Hepatic stellate cell (primary cell): ENCODE measurements at regions not wholly inside any gene's neighbourhood (a gene's known extent, or its start where the extent isn't known, plus 50 kb on each side); places are given as distances from the start of the nearest gene placed in this dataset.
"Not testable (repeated sequence)": the region's sequence is repeated elsewhere in the genome, so short reads cannot be mapped to it uniquely, and the experiment has no call there.

ENCODE experiments used
- DNase-seq: peaks from one replicate; pipeline ENCODE4 v3.0.0; 2011; ENCODE audit warnings: low spot score

DNA sequence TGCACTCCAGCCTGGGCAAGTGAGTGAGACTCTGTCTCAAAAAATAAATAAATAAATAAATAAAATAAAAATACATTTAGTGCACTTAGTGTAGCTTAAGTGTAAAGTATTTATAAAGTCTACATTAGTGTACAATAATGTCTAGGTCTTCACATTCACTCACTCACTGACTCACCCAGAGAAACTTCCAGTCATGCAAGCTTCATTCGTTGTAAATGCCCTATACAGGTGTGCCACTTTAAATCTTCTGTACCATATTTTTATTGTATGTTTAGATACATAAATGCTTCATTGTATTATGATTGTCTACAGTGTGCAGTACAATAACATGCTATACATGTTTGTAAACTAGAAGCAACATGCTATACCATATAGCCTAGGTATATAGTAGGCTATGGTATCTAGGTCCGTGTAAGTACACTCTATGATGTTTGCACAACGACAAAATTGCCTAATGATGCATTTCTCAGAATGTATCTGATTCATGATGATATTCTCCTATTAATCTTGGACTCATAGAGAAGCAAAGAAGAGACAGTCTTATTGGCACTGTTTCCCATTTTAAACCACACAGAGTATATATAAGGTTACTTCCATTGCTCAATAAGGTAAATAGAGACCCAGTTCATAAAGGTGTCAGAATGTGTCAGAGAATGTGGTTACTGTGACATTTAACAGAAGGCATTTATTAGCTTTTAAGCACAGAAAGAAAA, 1314.9 kb downstream of the CDH11 start:
- DNase-seq: no peak

- DNase-seq: no peak
These were observed 1317.7 kb downstream of the CDH11 start for GRCh38 chr16:63804126-63804525.

- DNase-seq: no peak
These were observed 1332.3 kb downstream of the CDH11 start for GRCh38 chr16:63789603-63790002.

DNA sequence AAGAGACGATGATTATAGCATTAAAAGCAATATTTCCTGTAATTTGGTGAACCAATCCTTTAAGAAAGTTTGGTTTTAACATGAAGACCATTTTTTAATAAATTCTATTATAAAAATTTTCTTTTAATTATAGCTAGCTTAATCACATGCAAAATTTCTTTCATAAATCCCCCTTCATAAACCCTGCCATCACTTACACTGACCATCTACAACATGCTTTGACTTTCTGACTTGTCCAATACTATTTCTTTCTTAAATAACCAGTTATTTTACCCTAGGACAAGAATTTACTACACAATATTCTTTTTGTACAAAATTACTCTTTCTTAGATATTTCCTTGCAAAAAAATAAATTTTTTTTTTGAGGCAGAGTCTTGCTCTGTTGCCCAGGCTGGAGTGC, 1334.8 kb downstream of the CDH11 start:
- DNase-seq: no peak

DNA sequence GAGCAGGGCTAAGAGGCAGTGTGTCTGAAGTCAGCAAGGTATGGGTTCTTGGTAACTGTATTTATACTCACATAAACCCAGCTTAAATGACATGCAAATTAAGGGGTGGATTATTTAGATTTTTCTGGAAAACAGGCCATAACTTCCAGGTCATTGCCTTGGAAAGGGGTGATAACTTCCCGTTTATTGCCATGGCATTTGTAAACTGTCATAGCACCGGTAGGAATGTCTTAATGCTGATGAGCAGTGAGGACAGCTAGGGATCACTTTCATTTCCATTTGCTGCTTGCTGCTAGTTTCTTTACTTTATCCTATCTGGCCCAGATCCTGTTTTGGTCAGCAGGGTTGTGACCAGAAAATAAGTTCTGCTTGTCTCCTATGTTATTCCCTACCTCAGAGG, 1336.7 kb downstream of the CDH11 start:
- DNase-seq: no peak

GRCh38 chr16:63776437-63776836, 1345.4 kb downstream of the CDH11 start:
- no peak for DNase-seq

- no peak for DNase-seq
These were observed 1345.8 kb downstream of the CDH11 start for GRCh38 chr16:63776034-63776433.

GRCh38 chr16:63774302-63774701, 1347.6 kb downstream of the CDH11 start:
- no peak for DNase-seq

- DNase-seq: no peak
These were observed 1352.7 kb downstream of the CDH11 start for GRCh38 chr16:63769211-63769610.

DNA sequence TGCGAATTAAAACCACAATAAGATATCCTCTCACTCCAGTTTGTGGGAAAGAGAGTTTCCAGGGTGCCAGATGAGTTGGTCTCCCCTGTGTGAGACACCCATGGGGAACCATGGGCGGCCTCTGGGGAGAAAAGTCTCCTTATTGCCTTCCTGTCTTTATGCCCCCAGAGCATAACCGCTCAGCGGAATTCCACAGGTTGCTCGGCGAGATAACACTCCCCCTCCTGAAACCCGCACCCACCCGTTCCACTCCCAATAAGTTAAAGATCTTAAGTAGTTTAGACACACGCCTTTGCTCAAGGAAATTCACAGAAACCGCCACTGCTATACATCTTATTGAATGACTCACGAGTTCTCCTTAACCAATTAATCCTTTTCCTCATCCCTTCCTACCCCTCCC, 1361.6 kb downstream of the CDH11 start:
- not testable (repeated sequence) for DNase-seq

GRCh38 chr16:63752347-63752746, 1369.5 kb downstream of the CDH11 start:
- DNase-seq: no peak

- no peak for DNase-seq
These were observed 1372.6 kb downstream of the CDH11 start for GRCh38 chr16:63749276-63749675.

GRCh38 chr16:63745456-63745855, 1376.4 kb downstream of the CDH11 start:
- no peak for DNase-seq

- DNase-seq: no peak
These were observed 1377.6 kb downstream of the CDH11 start for GRCh38 chr16:63744077-63744874.

- DNase-seq: no peak
These were observed 1379.7 kb downstream of the CDH11 start for GRCh38 chr16:63742150-63742549.

DNA sequence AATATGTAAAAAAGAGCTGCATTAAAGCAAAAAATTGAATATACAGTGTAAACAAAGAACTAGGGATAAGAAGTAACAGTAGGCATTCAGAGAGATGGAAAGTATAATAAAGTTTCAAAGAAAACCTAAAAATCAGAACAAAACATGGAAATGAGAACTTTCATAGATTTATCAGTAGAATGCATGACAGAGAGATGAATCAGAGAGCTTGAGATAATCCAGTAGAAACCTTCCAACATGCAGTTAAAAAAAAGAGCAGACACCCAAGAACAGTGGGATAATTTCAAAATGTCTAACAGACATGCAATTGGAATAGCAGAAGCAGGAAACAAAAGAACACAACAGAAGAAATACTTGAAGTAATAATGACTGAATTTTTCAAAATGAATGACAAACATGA, 1384.2 kb downstream of the CDH11 start:
- DNase-seq: no peak

DNA sequence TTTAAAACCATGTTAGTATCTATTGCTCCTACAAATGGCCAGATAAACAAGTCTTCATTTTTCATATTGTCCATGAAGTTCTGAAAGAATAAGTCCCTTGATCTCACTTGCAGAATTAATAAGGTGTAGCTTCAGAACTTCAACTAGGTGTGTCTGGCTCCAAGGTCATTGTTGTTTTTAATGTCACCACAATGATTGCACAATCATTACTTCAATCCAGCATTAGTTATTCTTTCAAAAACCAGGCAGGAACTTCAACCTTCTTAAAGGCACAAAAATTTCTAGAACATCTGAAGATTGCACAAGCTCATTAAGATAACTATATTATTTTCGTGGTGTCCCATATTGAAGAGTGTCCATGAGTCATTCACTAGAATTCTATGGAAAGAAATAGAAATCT, 1386.4 kb downstream of the CDH11 start:
- DNase-seq: no peak

DNA sequence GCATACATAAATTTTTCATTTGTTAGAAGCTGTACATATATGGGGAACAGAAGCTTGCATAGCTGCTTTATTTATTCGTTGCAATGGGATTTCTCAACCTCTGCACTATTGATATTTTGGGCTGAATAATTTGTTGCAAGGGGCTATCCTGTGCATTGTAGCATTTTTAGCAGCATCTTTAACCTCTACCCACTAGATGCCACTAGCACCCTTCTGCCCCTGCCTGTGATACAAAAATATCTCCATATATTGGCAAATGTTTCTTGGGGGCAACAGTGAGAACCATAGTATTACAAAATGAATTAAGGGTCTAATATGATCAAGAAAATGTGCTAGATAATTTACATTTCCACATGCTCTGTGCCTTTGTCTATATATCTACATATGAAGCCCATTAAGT, 1401.0 kb downstream of the CDH11 start:
- no peak for DNase-seq

DNA sequence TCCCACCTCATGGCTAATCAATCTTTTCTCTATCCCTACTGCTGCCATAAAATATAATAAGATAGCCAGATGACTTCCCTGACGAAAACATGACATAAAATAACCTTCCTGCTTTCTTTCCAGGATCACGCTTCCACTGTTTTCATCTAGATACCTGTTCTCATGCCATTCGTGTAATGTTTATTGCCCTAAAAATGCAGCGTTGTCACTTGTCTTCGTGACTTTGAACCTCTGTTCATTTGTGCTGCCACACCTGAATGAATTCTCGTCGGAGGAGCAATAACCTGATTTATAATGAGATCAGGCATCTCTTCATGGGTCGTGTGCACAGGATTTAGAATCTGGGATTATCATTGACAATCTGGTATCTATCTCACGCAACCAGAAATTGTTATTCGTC, 1401.9 kb downstream of the CDH11 start:
- no peak for DNase-seq

- DNase-seq: no peak
These were observed 1404.1 kb downstream of the CDH11 start for GRCh38 chr16:63717806-63718205.

GRCh38 chr16:63714876-63715275, 1407.0 kb downstream of the CDH11 start:
- DNase-seq: no peak

- no peak for DNase-seq
These were observed 1409.1 kb downstream of the CDH11 start for GRCh38 chr16:63712725-63713124.

DNA sequence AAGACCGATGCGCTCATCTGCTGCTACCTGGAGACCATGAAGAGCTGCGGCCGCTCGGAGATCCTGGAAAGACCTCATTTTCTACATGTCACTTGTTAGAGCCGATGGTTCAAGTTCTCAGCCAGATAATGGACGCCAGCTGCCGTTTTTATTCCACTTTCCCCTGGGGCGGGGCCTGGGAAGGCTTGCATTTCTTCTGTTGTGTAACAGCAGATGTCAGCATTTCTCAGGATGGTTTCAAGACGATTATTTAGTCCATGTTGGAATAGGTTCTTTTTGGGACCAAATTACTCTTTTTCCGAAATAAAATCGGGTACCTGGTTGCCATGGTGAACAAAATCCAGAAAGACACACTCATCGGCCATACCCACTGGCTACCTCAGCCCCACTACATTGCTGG, 1418.3 kb downstream of the CDH11 start:
- no peak for DNase-seq
